ENCODE measurements at regions not wholly inside any gene's neighbourhood (a gene's known extent, or its start where the extent isn't known, plus 50 kb on each side); places are given as distances from the start of the nearest gene placed in this dataset.

GRCh38 chr5:174418809-174419539, 305.4 kb upstream of the MSX2 start:
- peak overlapping the region; percentile 81 for H2AFZ ChIP-seq (ENCODE audit: low read length)
- no peak overlapping the region for H3K14ac ChIP-seq (ENCODE audit: insufficient read length)
- no peaks in the 10 kb centered on the region for H3K9me3 ChIP-seq (ENCODE audit: insufficient read depth in 2 of 2, low read depth in 1 of 2, low read length in 1 of 2)
- peak overlapping the region; percentile 45 for H2BK12ac ChIP-seq (ENCODE audit: low read depth, low read length)
- FAIRE-seq (no peak), DNase-seq (ENCODE audit: low read depth in 1 of 2, low spot score in 2 of 2) (peak in 1 of 2 experiments; percentile 65)
- H3K56ac ChIP-seq (replicated peaks; ENCODE audit: insufficient read length, low read depth, low read length) = no peak overlapping the region
- no peak overlapping the region for H3K27ac ChIP-seq (ENCODE audit: low read depth, low read length)
- H4K91ac ChIP-seq (replicated peaks; ENCODE audit: insufficient read length, low read length) = no peak overlapping the region
- H3K4ac ChIP-seq (replicated peaks; ENCODE audit: insufficient read length, low read depth, low read length) = no peak overlapping the region
- H3K23ac ChIP-seq (ENCODE audit: insufficient read length) = no peak overlapping the region
- no peak overlapping the region for H2AK5ac ChIP-seq (ENCODE audit: low read depth, low read length)
- H3K36me3 ChIP-seq (ENCODE audit: control insufficient read depth in 2 of 4, insufficient read depth in 4 of 4, low read length in 3 of 4) = no peaks in the 10 kb centered on the region
- peak overlapping the region; percentile 18 to 57 (median 47); a peak in 7 of 8 replicates for H3K4me3 ChIP-seq (ENCODE audit: extremely low read depth in 1 of 4, insufficient read depth in 2 of 4, low read depth in 3 of 4, low read length in 4 of 4)
- no peak for TF ChIP-seq PHF8 (conservative IDR thresholded peaks at IDR 0.05; ENCODE audit: low read depth, low read length)
- no peak for TF ChIP-seq POU5F1 (IDR thresholded peaks at IDR 0.05; ENCODE audit: low read depth, low read length)
- TF ChIP-seq EZH2 (IDR thresholded peaks at IDR 0.05; ENCODE audit: low read depth, low read length, severe bottlenecking) = peak; percentile 9
- peak; percentile 68 for TF ChIP-seq KDM4A (IDR thresholded peaks at IDR 0.05; ENCODE audit: low read depth, low read length, severe bottlenecking)
- no peaks in the 10 kb centered on the region for H3K79me2 ChIP-seq (ENCODE audit: control insufficient read depth in 1 of 2, insufficient read depth in 2 of 2, low read length in 2 of 2)
- no peak overlapping the region for H3K9ac ChIP-seq (replicated peaks in 1 of 4; ENCODE audit: extremely low read depth in 1 of 4, low read depth in 3 of 4, low read length in 3 of 4)
- peaks cover 4% of the 10 kb centered on the region for H3K23me2 ChIP-seq (ENCODE audit: low read depth, low read length)
- no peak overlapping the region for H2BK120ac ChIP-seq (replicated peaks; ENCODE audit: low read depth, low read length)
- no peaks in the 10 kb centered on the region for H4K20me1 ChIP-seq (replicated peaks in 1 of 2; ENCODE audit: control insufficient read depth in 1 of 2, insufficient read depth in 2 of 2, low read length in 2 of 2)
- H3K18ac ChIP-seq (ENCODE audit: extremely low read depth, low read length) = no peak overlapping the region
- no peak overlapping the region for H2BK20ac ChIP-seq (ENCODE audit: low read length)
- H3K4me1 ChIP-seq (replicated peaks in 1 of 4; ENCODE audit: control insufficient read depth in 3 of 4, insufficient read depth in 4 of 4, low read length in 3 of 4) = no peaks in the 10 kb centered on the region
- H4K8ac ChIP-seq (ENCODE audit: extremely low read depth, insufficient read depth, low read length) = no peak overlapping the region
- POLR2A ChIA-PET (ENCODE audit: partially characterized antibody) = interaction anchor here (0.8 kb wide), 1 partner anchor 277 kb away, joined by 3 read pairs; no protein-coding TSS in a partner anchor
- peak overlapping the region; percentile 40 to 80 for H3K4me2 ChIP-seq (ENCODE audit: insufficient read depth in 1 of 2, low read depth in 2 of 2, low read length in 2 of 2)
- no peaks in the 10 kb centered on the region for H3K79me1 ChIP-seq (ENCODE audit: low read depth, low read length)
- H2BK5ac ChIP-seq (ENCODE audit: low read depth, low read length) = no peak overlapping the region
- no peak overlapping the region for H2BK15ac ChIP-seq (ENCODE audit: low read length)
- peaks cover 0 to 11% (median 5%) of the 10 kb centered on the region in 4 experiments; a peak in 3 of 7 replicates for H3K27me3 ChIP-seq (replicated peaks in 1 of 4; ENCODE audit: control insufficient read depth in 3 of 4, extremely low read depth in 1 of 4, insufficient read depth in 3 of 4, low read length in 3 of 4)
- no peak overlapping the region for H4K5ac ChIP-seq (ENCODE audit: insufficient read length, low read depth, low read length)
- CTCF ChIA-PET (ENCODE audit: partially characterized antibody) = interaction anchor here (0.5 to 3.5 kb wide), 67 partner anchors 9 to 938 kb away, joined by 3 to 37 read pairs (median 4); no protein-coding TSS in a partner anchor
- 10% methylated on average over 17 of the region's 18 CpGs; no CpG with 5 or more reads in 1 of the 2 experiments for WGBS, 2 experiments (ENCODE audit: extremely low coverage in 1 of 2, insufficient coverage in 1 of 2, insufficient read length in 1 of 2, insufficient replicate concordance in 2 of 2, low coverage in 1 of 2, low lambda C conversion rate in 2 of 2, missing lambda C conversion rate in 1 of 2)
